ENCODE measurements at regions not wholly inside any gene's neighbourhood (a gene's known extent, or its start where the extent isn't known, plus 50 kb on each side); places are given as distances from the start of the nearest gene placed in this dataset.

DNA sequence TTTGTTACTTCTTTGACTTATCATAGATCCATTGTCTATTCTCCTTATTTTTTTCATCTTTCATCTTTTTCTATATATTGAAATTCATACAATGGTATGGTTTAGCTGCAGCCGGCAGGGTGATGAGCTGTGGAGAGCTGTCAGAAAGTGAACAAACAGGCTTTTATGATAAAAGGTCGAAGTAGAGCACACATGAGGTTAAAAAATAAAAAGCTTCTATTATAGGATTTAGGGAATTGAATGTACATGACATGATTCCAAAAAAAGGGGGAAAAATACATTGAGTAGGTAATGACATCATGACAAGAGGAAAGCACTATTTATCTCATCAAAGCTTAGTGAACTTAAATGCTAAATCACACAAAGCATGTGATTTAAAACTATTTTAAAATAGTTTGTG, 884.8 kb downstream of the METTL15 start:
- DNase-seq (ENCODE audit: low read depth): no peak
- no peak overlapping the region for H3K4me3 ChIP-seq (ENCODE audit: control insufficient read depth, low read depth, low read length)
- TF ChIP-seq, protein P1, sequence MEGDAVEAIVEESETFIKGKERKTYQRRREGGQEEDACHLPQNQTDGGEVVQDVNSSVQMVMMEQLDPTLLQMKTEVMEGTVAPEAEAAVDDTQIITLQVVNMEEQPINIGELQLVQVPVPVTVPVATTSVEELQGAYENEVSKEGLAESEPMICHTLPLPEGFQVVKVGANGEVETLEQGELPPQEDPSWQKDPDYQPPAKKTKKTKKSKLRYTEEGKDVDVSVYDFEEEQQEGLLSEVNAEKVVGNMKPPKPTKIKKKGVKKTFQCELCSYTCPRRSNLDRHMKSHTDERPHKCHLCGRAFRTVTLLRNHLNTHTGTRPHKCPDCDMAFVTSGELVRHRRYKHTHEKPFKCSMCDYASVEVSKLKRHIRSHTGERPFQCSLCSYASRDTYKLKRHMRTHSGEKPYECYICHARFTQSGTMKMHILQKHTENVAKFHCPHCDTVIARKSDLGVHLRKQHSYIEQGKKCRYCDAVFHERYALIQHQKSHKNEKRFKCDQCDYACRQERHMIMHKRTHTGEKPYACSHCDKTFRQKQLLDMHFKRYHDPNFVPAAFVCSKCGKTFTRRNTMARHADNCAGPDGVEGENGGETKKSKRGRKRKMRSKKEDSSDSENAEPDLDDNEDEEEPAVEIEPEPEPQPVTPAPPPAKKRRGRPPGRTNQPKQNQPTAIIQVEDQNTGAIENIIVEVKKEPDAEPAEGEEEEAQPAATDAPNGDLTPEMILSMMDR (IDR thresholded peaks at IDR 0.05; ENCODE audit: control insufficient read depth, insufficient read depth, low read depth, low read length, missing control alignments): no peak

DNA sequence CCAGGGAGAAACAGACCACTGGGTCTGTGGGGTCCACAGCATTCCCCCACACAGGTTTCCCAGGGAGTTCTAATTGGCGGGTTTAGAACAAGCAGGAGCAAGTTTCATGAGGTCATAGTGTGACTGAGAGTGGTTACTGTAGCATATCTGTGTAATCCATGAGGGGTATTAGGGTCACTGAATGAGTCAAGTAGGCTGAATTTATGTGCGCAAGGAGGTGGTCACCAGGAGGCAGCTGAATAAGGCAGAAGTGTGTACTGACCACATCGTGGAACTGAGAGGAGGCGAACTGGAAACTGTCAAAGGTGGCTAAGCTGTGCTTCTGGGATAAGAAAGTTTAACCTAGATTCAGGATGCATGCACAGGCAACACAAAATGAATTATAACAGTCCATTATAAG, 876.0 kb downstream of the METTL15 start:
- TF ChIP-seq, protein P1 (IDR thresholded peaks at IDR 0.05; ENCODE audit: control insufficient read depth, insufficient read depth, low read depth, low read length, missing control alignments): no peak
- DNase-seq (ENCODE audit: low read depth): no peak
- no peak overlapping the region for H3K4me3 ChIP-seq (ENCODE audit: control insufficient read depth, low read depth, low read length)

DNA sequence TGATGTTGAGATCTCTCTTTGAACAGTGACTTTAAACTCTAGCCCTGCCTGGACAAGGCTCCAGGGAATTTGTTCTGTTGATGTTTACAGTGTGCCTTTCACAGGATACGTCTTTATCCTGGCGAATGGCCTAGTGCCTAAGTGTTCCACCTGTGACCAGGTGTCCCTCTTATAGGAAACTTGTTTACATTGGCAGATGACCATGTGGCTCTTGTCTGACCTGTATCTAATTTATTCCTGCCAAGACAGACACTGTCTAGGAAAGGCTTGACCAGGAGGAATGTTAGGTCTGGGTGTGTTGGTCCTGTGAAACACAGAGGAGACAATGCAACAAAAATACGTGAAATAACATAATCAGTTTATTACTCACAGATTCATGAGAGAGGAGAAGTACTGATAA, 875.6 kb downstream of the METTL15 start:
- TF ChIP-seq, protein P1 (IDR thresholded peaks at IDR 0.05; ENCODE audit: control insufficient read depth, insufficient read depth, low read depth, low read length, missing control alignments): no peak
- no peak for DNase-seq (ENCODE audit: low read depth)
- no peak overlapping the region for H3K4me3 ChIP-seq (ENCODE audit: control insufficient read depth, low read depth, low read length)

DNA sequence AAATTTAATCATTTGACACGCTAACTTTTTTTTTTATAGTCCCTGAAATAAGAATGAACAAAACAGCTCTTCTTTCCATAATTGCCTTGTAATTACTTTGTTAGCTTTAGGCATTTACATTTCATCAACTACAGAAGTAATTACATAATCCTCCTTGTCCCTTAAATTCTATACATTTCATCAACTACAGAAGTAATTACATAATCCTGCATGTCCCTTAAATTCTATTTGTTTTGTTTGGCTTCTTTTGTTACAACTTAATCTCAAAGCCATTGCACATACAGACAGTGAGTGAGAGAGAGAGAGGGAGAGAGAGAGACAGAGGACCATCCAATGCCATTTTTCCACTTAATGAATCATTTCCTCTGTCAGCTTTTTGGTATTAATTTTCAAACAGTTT, 873.2 kb downstream of the METTL15 start:
- TF ChIP-seq, protein P1 (IDR thresholded peaks at IDR 0.05; ENCODE audit: control insufficient read depth, insufficient read depth, low read depth, low read length, missing control alignments): no peak
- H3K4me3 ChIP-seq (ENCODE audit: control insufficient read depth, low read depth, low read length): no peak overlapping the region
- DNase-seq (ENCODE audit: low read depth): no peak

DNA sequence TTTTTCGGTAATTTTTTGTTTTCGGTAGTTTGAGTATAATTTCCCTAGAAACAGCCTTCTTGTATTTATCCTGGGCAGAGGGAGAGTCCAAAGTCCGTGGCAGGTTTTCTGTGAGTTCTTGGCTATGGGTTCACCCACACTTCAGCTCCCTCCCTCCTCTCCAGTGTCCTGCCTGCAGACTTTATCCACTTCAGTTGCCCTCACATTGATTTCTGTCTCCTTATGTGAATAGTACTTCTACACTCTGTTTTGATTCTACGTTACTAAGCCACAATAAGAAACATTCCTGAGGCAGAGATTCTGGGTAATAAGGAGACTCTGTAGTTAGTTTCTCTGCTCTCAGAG, 868.6 kb downstream of the METTL15 start:
- DNase-seq (ENCODE audit: low read depth): no peak
- TF ChIP-seq, protein P1 (IDR thresholded peaks at IDR 0.05; ENCODE audit: control insufficient read depth, insufficient read depth, low read depth, low read length, missing control alignments): no peak
- H3K4me3 ChIP-seq (ENCODE audit: control insufficient read depth, low read depth, low read length): no peak overlapping the region

DNA sequence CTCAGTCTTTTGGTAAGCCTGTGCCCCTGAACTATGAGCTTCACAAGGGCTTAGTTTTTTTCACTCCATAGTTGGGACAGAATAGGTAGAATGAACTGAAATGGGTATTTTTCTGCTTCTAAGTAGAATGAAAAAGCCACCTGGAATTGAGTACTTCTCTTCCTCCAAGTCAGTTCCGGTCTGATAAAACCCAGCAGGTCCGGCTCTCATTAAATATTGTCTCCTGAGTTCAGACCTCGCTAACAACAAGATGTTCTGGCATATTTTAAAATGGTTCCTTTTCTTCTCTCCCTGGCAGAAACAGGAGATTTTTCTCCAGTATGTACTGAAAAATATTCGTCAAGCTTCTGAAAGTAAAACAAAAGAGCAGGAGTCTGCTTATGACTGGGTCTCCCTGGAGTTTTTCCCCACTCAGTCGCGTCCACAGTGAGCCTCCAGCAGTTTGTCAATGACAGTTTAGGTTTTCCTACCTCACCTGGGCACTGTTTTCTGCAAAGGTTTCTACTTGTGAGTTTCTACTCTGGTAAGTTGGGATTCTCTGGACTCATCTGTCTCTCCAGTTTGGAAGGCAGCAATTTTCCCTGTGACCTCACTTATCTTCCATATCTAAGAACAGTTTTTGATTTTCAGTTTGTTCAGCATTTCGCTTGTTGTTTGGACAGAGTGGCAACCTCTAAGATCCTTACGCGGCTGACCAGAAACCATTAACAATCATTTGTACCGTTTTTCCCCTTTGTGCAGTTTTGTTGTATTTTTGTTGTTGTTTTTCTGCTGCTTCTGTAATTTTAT, 868.0 kb downstream of the METTL15 start:
- TF ChIP-seq, protein P1 (IDR thresholded peaks at IDR 0.05; ENCODE audit: control insufficient read depth, insufficient read depth, low read depth, low read length, missing control alignments): no peak
- no peak overlapping the region for H3K4me3 ChIP-seq (ENCODE audit: control insufficient read depth, low read depth, low read length)
- DNase-seq (ENCODE audit: low read depth): no peak
